Retinal pigment epithelial cell (primary cell): ENCODE measurements at regions not wholly inside any gene's neighbourhood (a gene's known extent, or its start where the extent isn't known, plus 50 kb on each side); places are given as distances from the start of the nearest gene placed in this dataset.

Experiments
- DNase-seq: peaks from one replicate; pipeline ENCODE4 v3.0.0-alpha.2; 2010; ENCODE audit warnings: low read depth
- H3K4me3 ChIP-seq: 2 replicates; pipeline ENCODE4 v1.5.1; 2011; ENCODE audit warnings: mild to moderate bottlenecking, low read length, control low read depth, moderate library complexity
- TF ChIP-seq, protein P1 (sequence below): conservative IDR thresholded peaks from 2 replicates; pipeline ENCODE4 v1.5.1; 2011; ENCODE audit warnings: low read depth, low read length, control low read depth, inconsistent platforms

DNA sequence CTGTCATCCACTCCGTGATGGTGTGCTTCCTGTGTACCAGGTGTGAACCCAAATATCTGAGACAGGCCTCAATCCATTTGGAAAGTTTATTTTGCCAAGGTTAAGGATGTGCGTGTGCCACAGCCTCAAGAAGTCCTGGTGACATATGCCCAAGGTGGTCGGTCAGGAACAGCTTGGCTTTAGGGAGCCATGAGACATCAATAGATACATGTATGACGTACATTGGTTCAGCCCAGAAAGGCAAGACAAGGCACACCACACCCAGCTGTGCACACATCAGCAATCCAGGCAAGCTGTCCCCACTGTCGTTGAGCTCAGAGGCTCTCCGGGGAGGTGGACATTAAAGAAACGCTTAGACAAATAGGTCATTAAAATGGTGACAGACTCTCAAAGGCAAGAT is 56.8 kb upstream of the SHANK2 start:
- DNase-seq, result no peak
- TF ChIP-seq, protein P1, sequence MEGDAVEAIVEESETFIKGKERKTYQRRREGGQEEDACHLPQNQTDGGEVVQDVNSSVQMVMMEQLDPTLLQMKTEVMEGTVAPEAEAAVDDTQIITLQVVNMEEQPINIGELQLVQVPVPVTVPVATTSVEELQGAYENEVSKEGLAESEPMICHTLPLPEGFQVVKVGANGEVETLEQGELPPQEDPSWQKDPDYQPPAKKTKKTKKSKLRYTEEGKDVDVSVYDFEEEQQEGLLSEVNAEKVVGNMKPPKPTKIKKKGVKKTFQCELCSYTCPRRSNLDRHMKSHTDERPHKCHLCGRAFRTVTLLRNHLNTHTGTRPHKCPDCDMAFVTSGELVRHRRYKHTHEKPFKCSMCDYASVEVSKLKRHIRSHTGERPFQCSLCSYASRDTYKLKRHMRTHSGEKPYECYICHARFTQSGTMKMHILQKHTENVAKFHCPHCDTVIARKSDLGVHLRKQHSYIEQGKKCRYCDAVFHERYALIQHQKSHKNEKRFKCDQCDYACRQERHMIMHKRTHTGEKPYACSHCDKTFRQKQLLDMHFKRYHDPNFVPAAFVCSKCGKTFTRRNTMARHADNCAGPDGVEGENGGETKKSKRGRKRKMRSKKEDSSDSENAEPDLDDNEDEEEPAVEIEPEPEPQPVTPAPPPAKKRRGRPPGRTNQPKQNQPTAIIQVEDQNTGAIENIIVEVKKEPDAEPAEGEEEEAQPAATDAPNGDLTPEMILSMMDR, result no peak

DNA sequence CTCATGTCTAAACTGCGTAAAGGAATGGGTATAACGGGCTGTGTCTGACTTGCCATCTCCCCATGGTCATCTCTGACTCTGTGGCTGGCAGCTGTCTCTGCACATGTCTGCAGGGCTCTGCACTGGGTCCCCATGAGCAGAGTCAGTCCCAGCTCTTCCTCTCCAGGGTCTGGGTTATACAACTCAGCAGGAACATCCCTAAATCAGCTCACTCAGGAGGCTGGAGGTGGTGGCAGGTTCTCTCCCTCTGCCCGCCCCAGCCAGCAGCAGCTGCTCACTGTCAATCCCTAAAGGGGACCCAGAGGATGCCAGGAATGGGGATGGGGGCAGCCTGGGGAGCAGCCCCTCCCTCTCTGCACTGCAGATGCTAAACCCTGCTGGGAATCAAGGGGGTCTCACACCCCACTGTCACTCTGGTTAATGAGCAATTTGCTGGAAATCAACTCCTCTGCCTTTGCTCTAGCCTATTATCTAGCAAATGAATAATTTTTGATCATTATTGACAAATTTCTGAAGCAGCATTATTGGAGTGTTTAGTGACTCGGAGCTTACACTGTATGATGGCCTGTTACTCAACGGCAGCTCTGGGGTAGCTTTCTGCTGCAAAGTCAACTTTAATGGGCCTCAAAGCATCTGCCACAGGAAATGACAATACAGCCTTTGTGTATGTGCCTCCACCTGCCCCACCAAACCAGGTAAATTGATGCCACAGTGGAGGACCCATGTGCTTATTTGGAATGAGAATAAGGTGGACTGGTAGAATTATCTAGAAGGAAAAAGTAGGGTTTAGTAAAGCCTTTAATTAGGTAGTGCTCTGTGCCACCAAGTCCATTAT is 55.7 kb upstream of the SHANK2 start:
- DNase-seq, result no peak
- H3K4me3 ChIP-seq, result no peak overlapping the region
- TF ChIP-seq, protein P1, result no peak

More for the DNA sequence above, 56.8 kb upstream of the SHANK2 start:
- no peak overlapping the region for H3K4me3 ChIP-seq

DNA sequence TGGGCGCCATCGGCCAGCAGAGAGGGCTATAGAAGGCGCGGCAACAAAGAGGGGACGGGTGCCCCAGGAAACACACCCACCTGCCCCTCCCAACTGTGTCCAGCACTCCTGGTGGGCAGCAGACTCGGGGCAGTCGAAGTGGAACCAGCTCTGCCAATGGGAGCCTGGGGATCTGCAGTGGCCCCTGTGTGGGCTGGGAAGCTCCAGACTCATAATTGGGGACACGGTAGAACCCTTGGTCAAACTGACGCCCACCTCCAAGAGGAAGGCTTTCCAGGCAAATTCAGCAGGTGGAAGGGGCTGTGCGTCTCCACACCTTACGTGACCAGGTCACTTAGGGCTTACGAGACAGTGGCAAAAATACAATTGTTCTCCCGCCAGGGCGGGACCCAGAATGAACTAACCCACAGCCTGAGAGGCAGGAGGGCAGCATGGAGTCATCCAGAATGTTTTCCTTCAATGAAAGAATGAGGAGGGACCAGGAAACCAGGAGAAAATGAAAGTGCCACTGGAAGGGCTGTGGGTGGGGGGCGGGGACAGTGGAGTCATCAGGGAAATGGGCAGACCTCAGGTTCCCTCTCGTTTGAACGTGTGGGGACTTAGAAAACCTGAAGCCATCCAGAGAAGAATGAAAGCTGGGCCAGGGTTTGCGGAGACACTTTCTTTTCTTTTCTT is 53.2 kb upstream of the SHANK2 start:
- TF ChIP-seq, protein P1, result no peak
- no peak for DNase-seq
- H3K4me3 ChIP-seq, result no peak overlapping the region

DNA sequence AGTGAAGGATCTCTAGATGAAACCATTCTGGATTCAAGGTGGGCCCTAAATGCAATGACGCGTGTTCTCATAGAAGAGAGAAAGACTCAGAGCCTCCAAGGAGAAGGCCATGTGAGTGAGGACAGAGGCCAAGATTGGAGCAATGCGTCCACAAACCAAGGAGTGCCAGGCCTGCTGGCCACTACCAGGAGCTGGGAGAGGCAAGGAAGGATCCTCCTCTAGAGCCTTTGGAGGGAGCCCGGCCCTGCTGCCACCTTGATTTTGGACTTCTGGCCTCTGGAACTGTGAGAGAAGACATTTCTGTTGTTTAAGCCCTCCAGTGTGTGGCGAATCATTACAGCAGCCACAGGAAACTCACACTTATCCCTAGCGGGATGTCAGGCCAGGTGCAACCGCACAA is 52.7 kb upstream of the SHANK2 start:
- DNase-seq, result no peak
- TF ChIP-seq, protein P1, result no peak
- no peak overlapping the region for H3K4me3 ChIP-seq

DNA sequence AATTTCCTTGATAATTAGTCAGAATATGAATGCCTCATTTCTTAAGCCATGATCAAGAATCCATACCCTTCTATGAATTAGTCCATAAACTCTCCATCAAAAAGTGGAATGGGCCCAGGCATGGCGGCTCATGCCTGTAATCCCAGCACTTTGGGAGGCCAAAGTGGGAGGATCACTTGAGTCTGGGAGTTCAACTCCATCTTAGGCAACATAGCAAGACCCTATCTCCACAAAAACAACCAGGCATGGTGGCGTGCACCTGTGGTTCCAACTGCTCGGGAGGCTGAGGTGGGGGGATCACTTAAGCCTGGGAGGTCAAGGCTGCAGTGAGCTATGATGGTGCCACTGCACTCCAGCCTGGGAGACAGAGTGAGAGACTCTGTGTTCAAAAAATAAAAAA is 52.1 kb upstream of the SHANK2 start:
- TF ChIP-seq, protein P1, result no peak
- DNase-seq, result no peak
- H3K4me3 ChIP-seq, result no peak overlapping the region

DNA sequence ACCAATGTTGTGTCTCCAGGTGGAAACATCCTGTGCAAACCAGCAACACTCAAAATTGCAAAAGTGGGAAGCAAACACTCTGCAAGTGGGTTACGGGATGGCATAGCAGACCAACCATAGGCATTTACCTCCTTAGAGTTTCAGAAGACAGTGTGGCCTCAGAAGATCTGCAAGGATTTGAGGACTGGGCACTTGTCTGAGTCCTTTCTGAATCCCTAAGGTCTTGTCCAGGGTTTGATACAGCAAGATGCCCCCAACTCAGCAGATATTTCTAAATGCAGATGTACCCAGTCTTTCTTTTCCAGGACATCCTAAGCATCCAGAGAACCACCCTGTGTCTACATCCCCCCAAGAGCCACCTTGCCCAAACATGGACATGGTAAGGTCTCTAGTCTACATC is 51.7 kb upstream of the SHANK2 start:
- DNase-seq, result no peak
- H3K4me3 ChIP-seq, result no peak overlapping the region
- TF ChIP-seq, protein P1, result no peak

DNA sequence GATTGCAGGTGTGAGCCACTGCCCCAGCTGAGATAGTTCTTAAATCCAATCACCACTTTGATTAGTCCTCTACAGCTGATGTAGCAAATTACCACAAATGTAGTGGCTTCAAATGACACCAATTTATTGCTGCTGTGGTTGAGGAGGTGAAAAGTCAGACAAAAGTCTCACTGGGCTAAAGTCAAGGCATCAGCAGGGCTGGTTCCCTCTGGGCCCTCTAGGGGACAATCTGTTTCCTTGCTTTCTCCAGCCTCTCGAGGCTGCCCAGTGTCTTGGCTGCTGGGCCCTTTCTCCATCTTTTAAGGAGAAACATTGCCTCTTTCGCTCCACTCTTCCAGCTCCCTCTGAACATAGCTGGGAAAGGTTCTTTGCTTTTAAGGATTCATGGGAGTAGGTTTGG is 50.5 kb upstream of the SHANK2 start:
- no peak overlapping the region for H3K4me3 ChIP-seq
- TF ChIP-seq, protein P1, result no peak
- no peak for DNase-seq
